T-helper 2 cell treated with Interferon-gamma antibody and Interleukin-4, amounts not matched to agents 100 ng/mL and 5 ng/mL, for 36 hours (primary cell): ENCODE measurements at regions not wholly inside any gene's neighbourhood (a gene's known extent, or its start where the extent isn't known, plus 50 kb on each side); places are given as distances from the start of the nearest gene placed in this dataset.

Experiments
- intact Hi-C: fragments of 100-400 bp; cut with micrococcal nuclease; formaldehyde crosslinking; loops from one replicate; pipeline ENCODE4 v1.15.1; 2023

DNA sequence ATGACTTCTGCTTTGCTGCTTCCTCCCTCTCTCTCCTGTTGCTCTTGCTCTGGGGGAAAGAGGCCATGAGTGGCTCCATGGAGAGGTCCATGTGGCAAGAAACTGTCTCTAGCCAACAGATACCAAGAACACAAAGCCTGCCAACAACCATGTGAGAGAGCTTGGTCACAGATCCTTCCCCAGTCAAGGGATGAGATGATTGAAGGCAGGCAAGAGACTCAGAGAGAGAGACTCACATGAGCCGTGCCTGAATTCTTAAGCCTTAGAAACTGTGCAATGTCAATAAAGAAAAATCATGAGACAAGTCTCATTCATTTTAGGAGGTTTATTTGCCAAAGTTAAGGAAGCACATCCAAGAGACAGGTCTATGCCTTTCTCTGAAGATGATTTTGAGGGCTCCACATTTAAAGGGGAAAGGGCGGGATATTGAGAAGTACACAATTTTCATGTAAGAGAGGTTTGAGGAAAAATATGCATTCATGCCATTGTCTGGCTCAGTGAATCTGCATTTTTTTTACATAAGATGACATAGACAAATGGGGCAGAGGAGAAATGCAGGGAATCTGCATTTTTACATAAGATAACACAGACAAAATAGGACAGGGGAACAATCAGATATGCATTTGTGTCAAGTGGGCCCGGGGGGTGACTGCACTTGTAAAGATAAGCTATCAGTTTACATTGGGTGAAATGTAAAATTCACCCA is 59.5 kb upstream of the SUCLG2 start:
- intact Hi-C loops: no loop called here

DNA sequence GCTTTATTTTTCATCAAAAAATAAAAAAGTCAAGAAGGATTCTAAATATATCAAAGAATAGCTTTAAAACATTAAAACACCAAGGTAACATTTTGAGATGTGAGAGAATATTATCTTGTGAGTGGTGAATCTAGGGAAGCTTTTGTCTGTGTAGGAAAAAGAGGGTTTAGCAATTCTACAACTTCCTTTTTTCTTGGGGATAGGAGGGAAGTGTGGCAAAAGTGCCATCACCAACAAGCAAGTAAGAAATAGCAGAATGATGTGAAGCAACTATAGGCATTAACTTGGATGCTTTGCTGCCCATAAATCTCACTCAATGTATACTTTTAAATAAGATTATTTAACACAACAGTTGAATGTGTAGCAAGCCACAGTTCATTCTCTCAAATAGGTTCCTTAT is 57.8 kb upstream of the SUCLG2 start:
- intact Hi-C loops: no loop called here

DNA sequence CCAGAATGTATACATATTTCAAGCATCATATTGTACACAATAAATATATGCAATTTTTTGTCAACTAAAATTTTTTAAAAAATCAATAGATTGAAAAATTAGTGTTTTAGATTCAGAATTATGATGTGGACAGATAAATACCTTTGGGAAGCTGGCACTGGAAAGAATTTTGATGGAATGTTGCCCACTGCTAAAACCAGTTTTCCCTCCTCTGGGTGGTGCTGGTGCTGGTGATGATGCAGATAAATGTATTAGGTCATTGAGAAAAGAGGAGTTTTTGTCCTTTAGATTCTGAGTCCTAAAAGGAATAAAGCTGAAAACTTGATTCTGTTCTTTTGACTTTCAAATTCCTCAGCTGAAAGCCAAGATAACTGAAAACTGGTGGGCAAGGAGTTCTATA is 56.0 kb upstream of the SUCLG2 start:
- intact Hi-C loops: no loop called here

DNA sequence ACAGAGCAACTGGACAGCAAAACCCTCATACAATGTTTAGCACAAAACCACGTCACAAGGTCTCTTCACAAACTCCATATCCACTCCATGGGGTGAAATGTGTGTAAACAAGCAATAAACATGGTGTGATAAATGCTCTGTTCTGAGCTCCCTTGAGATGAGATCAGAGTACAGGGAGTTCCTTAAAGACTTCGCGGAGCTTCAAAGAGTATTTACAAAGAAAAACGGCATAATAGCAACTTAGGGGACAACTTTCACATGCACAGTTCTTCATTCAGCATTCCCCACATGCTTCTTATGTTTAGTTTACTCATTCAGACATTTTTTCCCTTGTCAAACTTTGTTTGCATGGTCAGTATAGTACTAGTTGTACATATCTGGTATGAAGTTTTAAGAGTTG is 52.5 kb upstream of the SUCLG2 start:
- intact Hi-C loops: no loop called here

DNA sequence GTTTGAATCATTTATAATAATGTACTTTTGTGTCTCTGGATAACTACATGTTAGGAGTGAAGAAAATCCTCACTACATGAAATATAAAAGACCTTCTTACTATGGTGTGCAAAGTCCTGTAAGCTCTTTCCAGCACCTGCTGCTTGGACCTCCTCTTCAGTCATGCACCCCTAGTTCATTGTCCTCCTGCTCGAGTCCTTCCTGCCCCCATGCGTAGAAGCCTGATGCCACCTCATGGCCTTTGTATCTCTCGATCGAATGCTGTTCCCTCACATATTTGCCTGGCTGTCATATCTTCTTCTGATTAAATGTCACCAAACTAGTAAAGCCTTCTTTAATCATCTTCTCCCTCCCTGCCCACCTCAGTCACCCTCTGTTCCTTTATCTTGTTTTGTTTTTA is 49.9 kb upstream of the SUCLG2 start:
- intact Hi-C loops: no loop called here
